GM12874 (cell line): ENCODE measurements at regions not wholly inside any gene's neighbourhood (a gene's known extent, or its start where the extent isn't known, plus 50 kb on each side); places are given as distances from the start of the nearest gene placed in this dataset.

Experiments
- TF ChIP-seq, protein P1 (sequence below): IDR thresholded peaks from 2 replicates; pipeline ENCODE4 v1.5.1; 2011; ENCODE audit warnings: low read depth, mild to moderate bottlenecking, control low read depth, low read length, moderate library complexity; ENCODE audit not compliant: insufficient read depth

DNA sequence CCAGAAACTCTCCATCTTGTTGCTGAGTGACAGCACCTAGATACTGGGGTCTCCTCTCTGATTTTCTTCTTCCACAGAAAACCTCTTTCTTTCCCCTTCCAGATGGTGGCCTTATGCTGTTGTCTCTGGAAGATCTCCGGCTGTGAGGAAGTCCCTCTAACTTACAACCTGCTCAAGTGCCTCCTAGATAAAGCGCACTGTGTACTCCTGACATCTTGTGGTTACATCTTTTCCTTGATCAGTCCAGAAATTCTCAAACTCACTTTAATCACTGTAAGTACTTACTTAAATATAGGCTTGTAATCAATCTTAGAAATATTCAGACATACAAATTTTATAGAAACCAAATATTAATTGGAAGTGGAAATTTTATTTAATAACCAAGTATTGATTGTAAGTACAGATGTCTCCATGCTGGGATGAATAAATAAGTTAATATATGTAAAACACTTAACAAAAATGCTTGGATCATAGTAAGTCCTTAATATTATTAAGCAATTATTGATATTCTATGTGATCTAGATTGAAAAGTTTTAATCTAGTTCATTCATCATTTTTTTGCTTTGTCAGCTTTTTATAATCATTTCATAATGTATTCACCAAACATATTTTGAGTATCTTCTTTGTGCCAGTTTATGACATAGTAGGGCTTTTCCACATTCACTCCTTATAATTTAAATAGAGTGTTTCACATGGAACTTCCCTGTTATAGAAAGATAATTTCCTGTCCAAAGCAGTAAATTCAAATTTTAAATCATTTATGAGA is 1381.4 kb upstream of the CDH6 start:
- TF ChIP-seq, protein P1, sequence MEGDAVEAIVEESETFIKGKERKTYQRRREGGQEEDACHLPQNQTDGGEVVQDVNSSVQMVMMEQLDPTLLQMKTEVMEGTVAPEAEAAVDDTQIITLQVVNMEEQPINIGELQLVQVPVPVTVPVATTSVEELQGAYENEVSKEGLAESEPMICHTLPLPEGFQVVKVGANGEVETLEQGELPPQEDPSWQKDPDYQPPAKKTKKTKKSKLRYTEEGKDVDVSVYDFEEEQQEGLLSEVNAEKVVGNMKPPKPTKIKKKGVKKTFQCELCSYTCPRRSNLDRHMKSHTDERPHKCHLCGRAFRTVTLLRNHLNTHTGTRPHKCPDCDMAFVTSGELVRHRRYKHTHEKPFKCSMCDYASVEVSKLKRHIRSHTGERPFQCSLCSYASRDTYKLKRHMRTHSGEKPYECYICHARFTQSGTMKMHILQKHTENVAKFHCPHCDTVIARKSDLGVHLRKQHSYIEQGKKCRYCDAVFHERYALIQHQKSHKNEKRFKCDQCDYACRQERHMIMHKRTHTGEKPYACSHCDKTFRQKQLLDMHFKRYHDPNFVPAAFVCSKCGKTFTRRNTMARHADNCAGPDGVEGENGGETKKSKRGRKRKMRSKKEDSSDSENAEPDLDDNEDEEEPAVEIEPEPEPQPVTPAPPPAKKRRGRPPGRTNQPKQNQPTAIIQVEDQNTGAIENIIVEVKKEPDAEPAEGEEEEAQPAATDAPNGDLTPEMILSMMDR, result no peak

DNA sequence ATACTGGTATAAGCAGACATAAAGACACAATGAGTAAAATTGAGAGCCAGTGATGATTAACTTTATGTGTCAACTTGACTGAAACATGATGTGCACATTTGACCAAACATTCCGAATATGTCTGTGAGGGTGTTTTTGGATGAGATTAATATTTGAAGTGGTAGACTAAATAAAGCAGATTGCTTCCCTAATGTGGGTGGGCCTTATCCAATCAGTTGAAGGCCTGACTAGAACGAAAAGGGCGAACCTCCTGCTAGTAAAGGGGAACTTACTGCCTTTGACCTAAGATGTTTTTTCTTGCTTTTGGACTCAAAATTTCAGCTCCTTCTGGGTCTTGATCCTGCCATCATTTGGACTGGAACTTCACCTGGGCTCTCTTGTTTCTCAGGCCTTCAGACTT is 1387.7 kb upstream of the CDH6 start:
- TF ChIP-seq, protein P1, result no peak

DNA sequence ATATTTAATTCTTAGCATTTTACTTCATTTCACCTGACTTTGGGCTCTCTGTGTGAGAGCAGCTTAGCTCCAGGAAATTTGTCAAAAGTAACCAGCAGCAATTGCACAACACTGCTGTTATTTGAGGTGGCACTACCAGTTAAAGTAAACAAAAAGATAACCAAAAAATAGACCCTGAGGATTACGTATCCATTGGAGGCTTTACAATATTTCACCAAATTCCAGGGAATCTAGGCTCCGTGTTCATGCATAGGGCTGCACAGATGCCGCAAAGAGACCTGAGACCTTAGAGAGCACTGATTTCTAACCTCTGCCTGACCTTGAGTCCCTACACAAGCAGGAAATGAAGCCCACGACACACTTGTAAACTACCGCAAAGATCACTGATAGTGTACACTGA is 1392.7 kb upstream of the CDH6 start:
- TF ChIP-seq, protein P1, result no peak

DNA sequence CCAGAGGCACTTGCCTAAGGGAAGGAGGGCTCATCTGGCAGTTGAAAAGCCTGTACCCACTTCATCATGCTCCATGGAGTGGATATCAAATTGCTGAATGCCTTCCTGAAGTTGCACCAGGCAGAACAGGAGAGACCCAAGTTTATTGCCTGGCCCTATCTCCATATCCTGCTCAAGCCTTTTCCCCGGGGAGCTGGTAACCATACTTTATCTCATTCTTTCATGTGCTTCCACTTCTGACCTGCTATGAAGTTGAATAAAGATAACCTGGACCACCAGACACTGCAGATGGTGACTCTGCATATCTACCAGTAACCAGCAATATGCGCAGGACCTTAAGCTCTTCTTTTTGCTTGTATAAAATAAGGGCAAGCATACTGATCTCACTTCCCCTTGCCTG is 1397.5 kb upstream of the CDH6 start:
- TF ChIP-seq, protein P1, result no peak

DNA sequence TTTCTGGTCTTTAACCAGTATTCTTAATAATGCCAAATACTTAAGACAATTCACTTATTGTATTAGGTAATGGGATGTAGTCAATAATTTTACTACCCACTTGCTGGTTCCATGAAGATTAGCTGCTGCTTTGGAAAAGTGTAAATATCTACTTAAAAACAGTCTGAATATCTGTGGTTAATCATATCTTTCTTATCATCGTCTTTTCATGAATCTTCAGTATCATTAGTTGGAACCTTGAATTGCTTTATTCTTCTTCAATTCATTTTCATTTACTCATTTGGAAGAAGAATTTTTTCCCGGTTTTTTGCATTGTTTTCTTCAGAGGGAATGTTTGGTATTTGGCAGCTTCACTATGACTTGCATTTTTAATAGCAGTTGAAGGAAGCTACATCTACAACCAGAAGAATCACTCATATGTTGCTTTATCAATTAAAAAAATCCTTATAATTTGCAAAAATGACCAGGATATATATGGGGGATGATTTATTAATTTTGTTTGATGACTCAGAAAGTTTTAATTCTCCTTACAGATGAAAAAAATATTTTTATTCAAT is 1398.3 kb upstream of the CDH6 start:
- TF ChIP-seq, protein P1, result no peak

DNA sequence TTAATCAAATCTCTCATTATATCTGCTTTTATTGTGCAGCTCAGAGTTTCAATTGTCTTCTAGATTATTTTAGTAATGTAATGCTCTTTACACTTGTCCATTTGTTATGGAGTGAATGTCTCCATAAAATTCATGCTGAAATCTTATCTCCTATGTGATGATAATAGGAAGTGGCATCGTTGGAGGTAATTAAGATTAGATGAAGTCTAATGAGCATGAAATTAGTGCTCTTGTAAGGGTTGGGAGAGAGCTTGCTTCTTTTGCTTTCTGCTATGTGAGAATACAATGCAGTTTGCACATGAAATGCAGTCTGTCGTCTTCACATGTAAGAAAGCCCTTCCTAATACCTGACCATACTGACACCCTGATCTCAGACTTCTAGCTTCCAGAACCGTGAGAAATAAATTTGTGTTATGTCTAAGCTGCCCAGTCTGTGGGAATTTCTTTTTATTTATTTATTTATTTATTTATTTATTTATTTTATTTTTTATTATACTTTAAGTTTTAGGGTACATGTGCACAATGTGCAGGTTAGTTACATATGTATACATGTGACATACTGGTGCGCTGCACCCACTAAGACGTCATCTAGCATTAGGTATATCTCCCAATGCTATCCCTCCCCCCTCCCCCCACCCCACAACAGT is 1399.2 kb upstream of the CDH6 start:
- TF ChIP-seq, protein P1, result no peak

DNA sequence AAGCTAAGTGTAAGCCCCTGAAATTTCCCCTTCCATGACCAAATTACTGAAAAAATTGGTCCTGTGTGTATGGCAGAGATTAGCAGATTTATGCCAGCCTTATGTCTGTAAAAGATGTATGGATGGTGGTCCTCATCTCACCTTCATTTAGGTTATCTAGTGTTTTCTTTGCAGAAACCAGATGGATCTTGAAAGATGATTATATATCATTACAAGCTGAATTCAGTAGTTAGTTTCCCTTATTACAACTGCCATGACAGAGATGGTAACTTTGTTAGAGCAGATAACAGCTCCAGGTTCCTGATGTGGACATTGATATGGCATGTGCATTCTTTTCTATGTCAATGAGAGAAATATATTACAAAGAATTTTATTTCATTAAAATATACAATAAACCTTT is 1403.2 kb upstream of the CDH6 start:
- TF ChIP-seq, protein P1, result no peak
